Karpas-422 (cell line): ENCODE measurements at regions not wholly inside any gene's neighbourhood (a gene's known extent, or its start where the extent isn't known, plus 50 kb on each side); places are given as distances from the start of the nearest gene placed in this dataset.
A peak's percentile ranks its signal among the peaks of the same experiment; 100 is the strongest.

ENCODE experiments used
- DNase-seq: peaks from one replicate; pipeline ENCODE4 v3.0.0-alpha.2; 2015
- H2AFZ ChIP-seq: fragments of 200-600 bp; sonication (generic); 2 replicates; pipeline ENCODE4 v1.6.1; 2014; ENCODE audit warnings: antibody characterized with exemption, low read length, mixed read lengths
- H3K27ac ChIP-seq: fragments of 200-600 bp; sonication (generic); 2 replicates; pipeline ENCODE4 v1.5.1; 2014; ENCODE audit warnings: mild to moderate bottlenecking, low read length, moderate library complexity
- H3K27me3 ChIP-seq: fragments of 200-600 bp; sonication (generic); 2 replicates; pipeline ENCODE4 v1.6.1; 2014; ENCODE audit warnings: low read length, mixed read lengths
- H3K36me3 ChIP-seq: fragments of 200-600 bp; sonication (generic); 2 replicates; pipeline ENCODE4 v1.6.1; 2014; ENCODE audit warnings: low read length, mixed read lengths; ENCODE audit not compliant: insufficient read depth
- H3K4me1 ChIP-seq: fragments of 200-600 bp; sonication (generic); 2 replicates; pipeline ENCODE4 v1.6.1; 2014; ENCODE audit warnings: mild to moderate bottlenecking, low read length, mixed read lengths
- H3K4me2 ChIP-seq: fragments of 200-600 bp; sonication (generic); 2 replicates; pipeline ENCODE4 v1.6.1; 2014; ENCODE audit warnings: low read length, low read depth, mild to moderate bottlenecking; ENCODE audit not compliant: poor library complexity, severe bottlenecking
- H3K4me3 ChIP-seq: fragments of 200-600 bp; sonication (generic); 2 replicates; pipeline ENCODE4 v1.5.1; 2014; ENCODE audit warnings: mild to moderate bottlenecking, antibody characterized with exemption, low read length, mixed read lengths
- H3K79me2 ChIP-seq: fragments of 200-600 bp; sonication (generic); 2 replicates; pipeline ENCODE4 v1.6.1; 2014; ENCODE audit warnings: mild to moderate bottlenecking, low read length, mixed read lengths
- H3K9ac ChIP-seq: fragments of 200-600 bp; sonication (generic); 2 replicates; pipeline ENCODE4 v1.6.0; 2014; ENCODE audit warnings: low read length
- H3K9me2 ChIP-seq: fragments of 200-600 bp; sonication (generic), shearing (Covaris generic); replicated peaks from 2 replicates; pipeline ENCODE4 v1.6.0; 2014; ENCODE audit warnings: mild to moderate bottlenecking, low read length, moderate library complexity; ENCODE audit not compliant: insufficient read depth
- H3K9me3 ChIP-seq: fragments of 300-700, 200-600 bp; sonication (generic); 2 replicates; pipeline ENCODE4 v1.6.1; 2014; ENCODE audit warnings: low read length, mixed read lengths
- H4K20me1 ChIP-seq: fragments of 200-600 bp; sonication (generic); 2 replicates; pipeline ENCODE4 v1.6.1; 2014; ENCODE audit warnings: mild to moderate bottlenecking, antibody characterized with exemption, low read length, low read depth; ENCODE audit not compliant: insufficient read depth

- H3K9me2 ChIP-seq: no peaks in the 10 kb centered on the region
- H4K20me1 ChIP-seq: no peaks in the 10 kb centered on the region
- H3K4me1 ChIP-seq: no peaks in the 10 kb centered on the region
- DNase-seq: no peak
- H3K9ac ChIP-seq: no peak overlapping the region
- no peak overlapping the region for H3K4me3 ChIP-seq
- H3K9me3 ChIP-seq: no peaks in the 10 kb centered on the region; the same call in 1 of the 2 replicates
- H3K36me3 ChIP-seq: no peaks in the 10 kb centered on the region
- H2AFZ ChIP-seq: no peak overlapping the region
- no peak overlapping the region for H3K27ac ChIP-seq
- H3K79me2 ChIP-seq: no peaks in the 10 kb centered on the region
- no peak overlapping the region for H3K4me2 ChIP-seq
- no peaks in the 10 kb centered on the region for H3K27me3 ChIP-seq
These were observed 1026.3 kb upstream of the PABPC4L start for GRCh38 chr4:135227842-135228241.

- Histone ChIP-seq H2AFZ (no peak overlapping the region), H3K9ac (no peak overlapping the region), H3K4me3 (no peak overlapping the region), H3K4me1 (no peaks in the 10 kb centered on the region), H4K20me1 (no peaks in the 10 kb centered on the region), H3K9me2 (no peaks in the 10 kb centered on the region), H3K27me3 (no peaks in the 10 kb centered on the region), H3K36me3 (no peaks in the 10 kb centered on the region), H3K27ac (no peak overlapping the region), H3K9me3 (no peaks in the 10 kb centered on the region; the same call in 1 of the 2 replicates), H3K79me2 (no peaks in the 10 kb centered on the region), H3K4me2 (no peak overlapping the region)
- DNase-seq: no peak
These were observed 1024.0 kb upstream of the PABPC4L start for GRCh38 chr4:135225551-135225950.

GRCh38 chr4:135210341-135210740 is 1008.8 kb upstream of the PABPC4L start:
- H3K79me2 ChIP-seq: no peaks in the 10 kb centered on the region
- no peak overlapping the region for H3K4me2 ChIP-seq
- H3K36me3 ChIP-seq: no peaks in the 10 kb centered on the region
- H3K27ac ChIP-seq: no peak overlapping the region
- H3K4me3 ChIP-seq: no peak overlapping the region
- H3K9ac ChIP-seq: no peak overlapping the region
- no peaks in the 10 kb centered on the region for H3K27me3 ChIP-seq
- H3K9me3 ChIP-seq: no peaks in the 10 kb centered on the region
- no peaks in the 10 kb centered on the region for H4K20me1 ChIP-seq
- H2AFZ ChIP-seq: peak overlapping the region; percentile 26; the same call in 1 of the 2 replicates
- no peaks in the 10 kb centered on the region for H3K9me2 ChIP-seq
- no peak for DNase-seq
- H3K4me1 ChIP-seq: no peaks in the 10 kb centered on the region

- no peak for DNase-seq
- Histone ChIP-seq H3K27ac (no peak overlapping the region), H3K4me3 (no peak overlapping the region), H2AFZ (no peak overlapping the region), H4K20me1 (no peaks in the 10 kb centered on the region), H3K36me3 (no peaks in the 10 kb centered on the region), H3K79me2 (no peaks in the 10 kb centered on the region), H3K9me2 (no peaks in the 10 kb centered on the region), H3K9ac (no peak overlapping the region), H3K9me3 (no peaks in the 10 kb centered on the region), H3K4me1 (no peaks in the 10 kb centered on the region), H3K27me3 (no peaks in the 10 kb centered on the region), H3K4me2 (no peak overlapping the region)
These were observed 1005.9 kb upstream of the PABPC4L start for GRCh38 chr4:135207531-135207930.

- H3K27me3 ChIP-seq: no peaks in the 10 kb centered on the region
- no peak overlapping the region for H2AFZ ChIP-seq
- H3K27ac ChIP-seq: no peak overlapping the region
- no peaks in the 10 kb centered on the region for H4K20me1 ChIP-seq
- peaks cover 3% of the 10 kb centered on the region; the same call in 1 of the 2 replicates for H3K4me1 ChIP-seq
- H3K4me3 ChIP-seq: no peak overlapping the region
- no peak overlapping the region for H3K9ac ChIP-seq
- H3K79me2 ChIP-seq: no peaks in the 10 kb centered on the region
- H3K4me2 ChIP-seq: no peak overlapping the region
- no peak for DNase-seq
- H3K36me3 ChIP-seq: no peaks in the 10 kb centered on the region
- no peaks in the 10 kb centered on the region for H3K9me2 ChIP-seq
- H3K9me3 ChIP-seq: no peaks in the 10 kb centered on the region
These were observed 1002.7 kb upstream of the PABPC4L start for GRCh38 chr4:135204311-135204710.

- H3K4me1 ChIP-seq: peaks cover 3% of the 10 kb centered on the region; the same call in 1 of the 2 replicates
- no peaks in the 10 kb centered on the region for H3K9me2 ChIP-seq
- no peak overlapping the region for H3K4me2 ChIP-seq
- H3K36me3 ChIP-seq: no peaks in the 10 kb centered on the region
- no peaks in the 10 kb centered on the region for H3K27me3 ChIP-seq
- H3K27ac ChIP-seq: no peak overlapping the region
- H3K4me3 ChIP-seq: no peak overlapping the region
- no peak overlapping the region for H2AFZ ChIP-seq
- H3K9ac ChIP-seq: no peak overlapping the region
- no peak for DNase-seq
- H3K79me2 ChIP-seq: no peaks in the 10 kb centered on the region
- H4K20me1 ChIP-seq: no peaks in the 10 kb centered on the region
- no peaks in the 10 kb centered on the region for H3K9me3 ChIP-seq
These were observed 999.5 kb upstream of the PABPC4L start for GRCh38 chr4:135201081-135201480.

GRCh38 chr4:135197641-135198040 is 996.1 kb upstream of the PABPC4L start:
- H3K4me2 ChIP-seq: no peak overlapping the region
- H3K4me1 ChIP-seq: peaks cover 3% of the 10 kb centered on the region; the same call in 1 of the 2 replicates
- no peak overlapping the region for H3K9ac ChIP-seq
- H3K27me3 ChIP-seq: no peaks in the 10 kb centered on the region
- H3K27ac ChIP-seq: no peak overlapping the region
- no peak for DNase-seq
- no peaks in the 10 kb centered on the region for H3K79me2 ChIP-seq
- H3K36me3 ChIP-seq: no peaks in the 10 kb centered on the region
- H4K20me1 ChIP-seq: no peaks in the 10 kb centered on the region
- no peak overlapping the region for H3K4me3 ChIP-seq
- H2AFZ ChIP-seq: no peak overlapping the region
- no peaks in the 10 kb centered on the region for H3K9me3 ChIP-seq
- H3K9me2 ChIP-seq: no peaks in the 10 kb centered on the region

- no peak overlapping the region for H3K4me3 ChIP-seq
- peaks cover 13% of the 10 kb centered on the region for H3K4me1 ChIP-seq
- H3K9me3 ChIP-seq: no peaks in the 10 kb centered on the region
- no peak overlapping the region for H2AFZ ChIP-seq
- no peaks in the 10 kb centered on the region for H3K9me2 ChIP-seq
- no peaks in the 10 kb centered on the region for H3K36me3 ChIP-seq
- no peaks in the 10 kb centered on the region for H3K79me2 ChIP-seq
- no peak overlapping the region for H3K4me2 ChIP-seq
- H4K20me1 ChIP-seq: no peaks in the 10 kb centered on the region
- no peaks in the 10 kb centered on the region for H3K27me3 ChIP-seq
- H3K27ac ChIP-seq: no peak overlapping the region
- no peak overlapping the region for H3K9ac ChIP-seq
- DNase-seq: no peak
These were observed 992.9 kb upstream of the PABPC4L start for GRCh38 chr4:135194477-135194876.
